ENCODE measurements at regions not wholly inside any gene's neighbourhood (a gene's known extent, or its start where the extent isn't known, plus 50 kb on each side); places are given as distances from the start of the nearest gene placed in this dataset.

- DNase-seq (ENCODE audit: low read depth in 2 of 2): no peak
These were observed 823.2 kb downstream of the TLE1 start for GRCh38 chr9:80866121-80866520.

- DNase-seq (ENCODE audit: low read depth in 2 of 2): no peak
These were observed 846.3 kb downstream of the TLE1 start for GRCh38 chr9:80843028-80843427.

- no peak for DNase-seq (ENCODE audit: low read depth in 2 of 2)
These were observed 847.0 kb downstream of the TLE1 start for GRCh38 chr9:80842389-80842788.

GRCh38 chr9:80841888-80842287, 847.5 kb downstream of the TLE1 start:
- no peak for DNase-seq (ENCODE audit: low read depth in 2 of 2)

- DNase-seq (ENCODE audit: low read depth in 2 of 2): no peak
These were observed 849.3 kb downstream of the TLE1 start for GRCh38 chr9:80839821-80840675.

- DNase-seq (ENCODE audit: low read depth in 2 of 2): no peak
These were observed 853.3 kb downstream of the TLE1 start for GRCh38 chr9:80836013-80836412.

GRCh38 chr9:80831751-80832150, 857.6 kb downstream of the TLE1 start:
- DNase-seq (ENCODE audit: low read depth in 2 of 2): no peak

GRCh38 chr9:80811656-80812055, 877.7 kb downstream of the TLE1 start:
- no peak for DNase-seq (ENCODE audit: low read depth in 2 of 2)

GRCh38 chr9:80811003-80811402, 878.3 kb downstream of the TLE1 start:
- no peak for DNase-seq (ENCODE audit: low read depth in 2 of 2)

GRCh38 chr9:80806671-80807070, 882.7 kb downstream of the TLE1 start:
- no peak for DNase-seq (ENCODE audit: low read depth in 2 of 2)

- DNase-seq (ENCODE audit: low read depth in 2 of 2): no peak
These were observed 884.5 kb downstream of the TLE1 start for GRCh38 chr9:80804873-80805272.

GRCh38 chr9:80797831-80798688, 891.3 kb downstream of the TLE1 start:
- DNase-seq (ENCODE audit: low read depth in 2 of 2): no peak

- no peak for DNase-seq (ENCODE audit: low read depth in 2 of 2)
These were observed 892.1 kb downstream of the TLE1 start for GRCh38 chr9:80797101-80797829.

GRCh38 chr9:80796632-80797031, 892.7 kb downstream of the TLE1 start:
- no peak for DNase-seq (ENCODE audit: low read depth in 2 of 2)

- no peak for DNase-seq (ENCODE audit: low read depth in 2 of 2)
These were observed 895.1 kb downstream of the TLE1 start for GRCh38 chr9:80794197-80794596.

GRCh38 chr9:80793706-80794105, 895.6 kb downstream of the TLE1 start:
- DNase-seq (ENCODE audit: low read depth in 2 of 2): no peak

- DNase-seq (ENCODE audit: low read depth in 2 of 2): no peak
These were observed 896.6 kb downstream of the TLE1 start for GRCh38 chr9:80792726-80793125.

- no peak for DNase-seq (ENCODE audit: low read depth in 2 of 2)
These were observed 897.5 kb downstream of the TLE1 start for GRCh38 chr9:80791836-80792235.

GRCh38 chr9:80790764-80791163, 898.6 kb downstream of the TLE1 start:
- no peak for DNase-seq (ENCODE audit: low read depth in 2 of 2)

- DNase-seq (ENCODE audit: low read depth in 2 of 2): no peak
These were observed 899.5 kb downstream of the TLE1 start for GRCh38 chr9:80789831-80790230.

GRCh38 chr9:80787636-80788035, 901.7 kb downstream of the TLE1 start:
- DNase-seq (ENCODE audit: low read depth in 2 of 2): no peak

- DNase-seq (ENCODE audit: low read depth in 2 of 2): no peak
These were observed 904.7 kb downstream of the TLE1 start for GRCh38 chr9:80784647-80785046.

All from stimulated activated CD4-positive, alpha-beta T cell treated with anti-CD3 and anti-CD28 coated beads, Interleukin-1b, Interleukin-23, amount 100 ng/mL, for 4 hours (primary cell).